Natural killer cell treated with Interleukin-12 subunit alpha and Interleukin-12 subunit beta and Interleukin-15 and Interleukin-18, amount 100 ng/mL, for 72 hours (primary cell): ENCODE measurements at regions not wholly inside any gene's neighbourhood (a gene's known extent, or its start where the extent isn't known, plus 50 kb on each side); places are given as distances from the start of the nearest gene placed in this dataset.

Experiments
- ATAC-seq, 2 donors: fragments of 150-1000 bp; cut with Tn5 transposase in 1 of 2; sonication (Bioruptor Pico), chemical (Tn5 transposase) in 1 of 2; 2 replicates each; pipeline ENCODE4 v1.10.0; 2021
- DNase-seq: peaks from one replicate; pipeline ENCODE4 v3.0.0; 2022; ENCODE audit warnings: low spot score
- H3K27ac Mint-ChIP-seq, 2 donors: 1 replicate in 1 of 2; 2 replicates in 1 of 2; pipeline ENCODE4 v1.8.0; 2022; ENCODE audit warnings: mixed read lengths in 2 of 2, mild to moderate bottlenecking in 1 of 2, moderate library complexity in 1 of 2
- H3K27me3 Mint-ChIP-seq, 2 donors: 1 replicate in 1 of 2; 2 replicates in 1 of 2; pipeline ENCODE4 v1.8.0; 2022; ENCODE audit warnings: mixed read lengths in 2 of 2
- H3K36me3 Mint-ChIP-seq: one replicate; pipeline ENCODE4 v1.8.0; 2022; ENCODE audit warnings: mixed read lengths
- H3K4me1 Mint-ChIP-seq, 2 donors: 1 replicate in 1 of 2; 2 replicates in 1 of 2; pipeline ENCODE4 v1.8.0; 2022; ENCODE audit warnings: low read depth in 2 of 2, mixed read lengths in 2 of 2, mild to moderate bottlenecking in 1 of 2
- H3K4me3 Mint-ChIP-seq: one replicate; pipeline ENCODE4 v1.8.0; 2022; ENCODE audit warnings: mixed read lengths
- H3K9me3 Mint-ChIP-seq: 2 replicates; pipeline ENCODE4 v1.8.0; 2022; ENCODE audit warnings: mixed read lengths

- H3K9me3 Mint-ChIP-seq: no peaks in the 10 kb centered on the region
- no peak for DNase-seq
These were observed 55.5 kb downstream of the INHBB start for GRCh38 chr2:120401275-120402066.

GRCh38 chr2:120402067-120402433, 56.1 kb downstream of the INHBB start:
- no peak overlapping the region for H3K4me3 Mint-ChIP-seq

More at GRCh38 chr2:120401275-120402066, 55.5 kb downstream of the INHBB start:
- Mint-ChIP-seq H3K4me3 (no peak overlapping the region), H3K4me1 (no peaks in the 10 kb centered on the region), H3K36me3 (no peaks in the 10 kb centered on the region), H3K27me3 (peaks cover 0 to 8% of the 10 kb centered on the region in 2 donors), H3K27ac (no peak overlapping the region)
- peak in 1 of 2 donors; percentile 8 for ATAC-seq

GRCh38 chr2:120402508-120402907, 56.6 kb downstream of the INHBB start:
- Mint-ChIP-seq H3K27me3 (peaks cover 4 to 11% of the 10 kb centered on the region in 2 donors), H3K27ac (no peak overlapping the region), H3K36me3 (peaks cover 3% of the 10 kb centered on the region), H3K9me3 (peaks cover 2% of the 10 kb centered on the region), H3K4me3 (no peak overlapping the region), H3K4me1 (no peaks in the 10 kb centered on the region)
- DNase-seq (no peak), ATAC-seq (no peak)

More at GRCh38 chr2:120402067-120402433, 56.1 kb downstream of the INHBB start:
- DNase-seq (no peak), ATAC-seq (no peak)
- no peaks in the 10 kb centered on the region for H3K36me3 Mint-ChIP-seq
- no peaks in the 10 kb centered on the region for H3K4me1 Mint-ChIP-seq
- H3K9me3 Mint-ChIP-seq: no peaks in the 10 kb centered on the region
- peaks cover 0 to 10% of the 10 kb centered on the region in 2 donors for H3K27me3 Mint-ChIP-seq
- no peak overlapping the region for H3K27ac Mint-ChIP-seq

GRCh38 chr2:120403261-120403660, 57.3 kb downstream of the INHBB start:
- Mint-ChIP-seq H3K9me3 (peaks cover 4% of the 10 kb centered on the region), H3K4me3 (no peak overlapping the region), H3K4me1 (no peaks in the 10 kb centered on the region), H3K36me3 (peaks cover 4% of the 10 kb centered on the region), H3K27me3 (peaks cover 7 to 15% of the 10 kb centered on the region in 2 donors), H3K27ac (no peak overlapping the region)
- DNase-seq (no peak), ATAC-seq (no peak)

- Mint-ChIP-seq H3K27ac (no peak overlapping the region), H3K27me3 (peaks cover 7 to 15% of the 10 kb centered on the region in 2 donors), H3K4me1 (no peaks in the 10 kb centered on the region), H3K36me3 (peaks cover 4% of the 10 kb centered on the region), H3K9me3 (peaks cover 4% of the 10 kb centered on the region), H3K4me3 (no peak overlapping the region)
- no peak for DNase-seq
- ATAC-seq: no peak
These were observed 57.7 kb downstream of the INHBB start for GRCh38 chr2:120403676-120404075.

- H3K27ac Mint-ChIP-seq: no peak overlapping the region
- no peak for DNase-seq
- H3K36me3 Mint-ChIP-seq: peaks cover 4% of the 10 kb centered on the region
- H3K9me3 Mint-ChIP-seq: peaks cover 4% of the 10 kb centered on the region
- no peak for ATAC-seq
- no peaks in the 10 kb centered on the region for H3K4me1 Mint-ChIP-seq
- H3K27me3 Mint-ChIP-seq: peaks cover 7 to 15% of the 10 kb centered on the region in 2 donors
- H3K4me3 Mint-ChIP-seq: no peak overlapping the region
These were observed 58.3 kb downstream of the INHBB start for GRCh38 chr2:120404274-120404673.

- no peak for DNase-seq
- ATAC-seq: peak in 1 of 2 donors; percentile 44
- peaks cover 7 to 17% of the 10 kb centered on the region in 2 donors for H3K27me3 Mint-ChIP-seq
- peaks cover 4% of the 10 kb centered on the region for H3K36me3 Mint-ChIP-seq
- no peaks in the 10 kb centered on the region for H3K4me1 Mint-ChIP-seq
- H3K4me3 Mint-ChIP-seq: no peak overlapping the region
- H3K27ac Mint-ChIP-seq: no peak overlapping the region
- peaks cover 4% of the 10 kb centered on the region for H3K9me3 Mint-ChIP-seq
These were observed 59.2 kb downstream of the INHBB start for GRCh38 chr2:120404941-120405758.

GRCh38 chr2:120405759-120406099, 59.8 kb downstream of the INHBB start:
- no peak overlapping the region for H3K4me3 Mint-ChIP-seq
- peaks cover 4% of the 10 kb centered on the region for H3K9me3 Mint-ChIP-seq
- DNase-seq (no peak), ATAC-seq (peak; percentile 15 to 16)
- H3K27me3 Mint-ChIP-seq: peaks cover 7 to 17% of the 10 kb centered on the region in 2 donors
- H3K36me3 Mint-ChIP-seq: peaks cover 4% of the 10 kb centered on the region
- H3K4me1 Mint-ChIP-seq: no peaks in the 10 kb centered on the region
- H3K27ac Mint-ChIP-seq: no peak overlapping the region

GRCh38 chr2:120406566-120406965, 60.6 kb downstream of the INHBB start:
- ATAC-seq: no peak
- peaks cover 4% of the 10 kb centered on the region for H3K36me3 Mint-ChIP-seq
- no peaks in the 10 kb centered on the region for H3K4me1 Mint-ChIP-seq
- H3K4me3 Mint-ChIP-seq: no peak overlapping the region
- H3K9me3 Mint-ChIP-seq: peaks cover 4% of the 10 kb centered on the region
- H3K27ac Mint-ChIP-seq: no peak overlapping the region
- DNase-seq: no peak
- H3K27me3 Mint-ChIP-seq: peaks cover 7 to 14% of the 10 kb centered on the region in 2 donors

GRCh38 chr2:120410487-120410886, 64.6 kb downstream of the INHBB start:
- Mint-ChIP-seq H3K4me1 (no peaks in the 10 kb centered on the region), H3K27me3 (peaks cover 20 to 27% of the 10 kb centered on the region in 2 donors), H3K9me3 (peaks cover 4% of the 10 kb centered on the region), H3K36me3 (peaks cover 4% of the 10 kb centered on the region), H3K27ac (no peak overlapping the region), H3K4me3 (no peak overlapping the region)
- no peak for ATAC-seq
- no peak for DNase-seq

- no peak for DNase-seq
- Mint-ChIP-seq H3K4me1 (no peaks in the 10 kb centered on the region), H3K9me3 (no peaks in the 10 kb centered on the region), H3K4me3 (no peak overlapping the region), H3K36me3 (no peaks in the 10 kb centered on the region), H3K27me3 (peaks cover 25 to 28% of the 10 kb centered on the region in 2 donors), H3K27ac (no peak overlapping the region)
- no peak for ATAC-seq
These were observed 69.1 kb downstream of the INHBB start for GRCh38 chr2:120415060-120415459.

- Mint-ChIP-seq H3K9me3 (no peaks in the 10 kb centered on the region), H3K4me3 (no peak overlapping the region), H3K27me3 (peaks cover 29 to 34% of the 10 kb centered on the region in 2 donors), H3K4me1 (no peaks in the 10 kb centered on the region), H3K27ac (no peak overlapping the region), H3K36me3 (no peaks in the 10 kb centered on the region)
- DNase-seq (no peak), ATAC-seq (peak; percentile 45 to 61)
These were observed 70.0 kb downstream of the INHBB start for GRCh38 chr2:120415728-120416509.

GRCh38 chr2:120418174-120418787, 72.3 kb downstream of the INHBB start:
- no peak overlapping the region for H3K4me3 Mint-ChIP-seq
- peaks cover 27 to 33% of the 10 kb centered on the region in 2 donors for H3K27me3 Mint-ChIP-seq
- H3K36me3 Mint-ChIP-seq: no peaks in the 10 kb centered on the region
- H3K27ac Mint-ChIP-seq: no peak overlapping the region
- DNase-seq (no peak), ATAC-seq (no peak)
- H3K9me3 Mint-ChIP-seq: no peaks in the 10 kb centered on the region
- no peaks in the 10 kb centered on the region for H3K4me1 Mint-ChIP-seq
